ENCODE measurements at regions not wholly inside any gene's neighbourhood (a gene's known extent, or its start where the extent isn't known, plus 50 kb on each side); places are given as distances from the start of the nearest gene placed in this dataset.

GRCh38 chr6:16006681-16007080 is 122.2 kb upstream of the MYLIP start:
- Histone ChIP-seq H3K9me3 (ENCODE audit: control insufficient read depth, low read length) (no peaks in the 10 kb centered on the region), H3K9ac (no peak overlapping the region), H3K27me3 (ENCODE audit: control insufficient read depth, insufficient read depth, low read length) (no peaks in the 10 kb centered on the region), H3K79me2 (no peaks in the 10 kb centered on the region), H3K27ac (no peak overlapping the region), H3K4me3 (ENCODE audit: low read depth, low read length) (no peak overlapping the region), H2AFZ (no peak overlapping the region), H3K4me1 (no peaks in the 10 kb centered on the region), H3K4me2 (ENCODE audit: low read length) (no peak overlapping the region), H3K36me3 (ENCODE audit: control insufficient read depth, insufficient read depth, low read length) (no peaks in the 10 kb centered on the region)
- no peak for TF ChIP-seq CTCF (IDR thresholded peaks at IDR 0.05)

- Histone ChIP-seq H3K4me1 (no peaks in the 10 kb centered on the region), H3K27me3 (ENCODE audit: control insufficient read depth, insufficient read depth, low read length) (no peaks in the 10 kb centered on the region), H3K4me2 (ENCODE audit: low read length) (no peak overlapping the region), H3K79me2 (no peaks in the 10 kb centered on the region), H3K9me3 (ENCODE audit: control insufficient read depth, low read length) (no peaks in the 10 kb centered on the region), H2AFZ (no peak overlapping the region), H3K36me3 (ENCODE audit: control insufficient read depth, insufficient read depth, low read length) (no peaks in the 10 kb centered on the region), H3K4me3 (ENCODE audit: low read depth, low read length) (no peak overlapping the region), H3K27ac (no peak overlapping the region), H3K9ac (no peak overlapping the region)
- TF ChIP-seq CTCF (IDR thresholded peaks at IDR 0.05), result no peak
Measured at GRCh38 chr6:16004934-16005679, 123.8 kb upstream of the MYLIP start.

GRCh38 chr6:16003197-16003491 is 125.7 kb upstream of the MYLIP start:
- no peaks in the 10 kb centered on the region for H3K79me2 ChIP-seq
- H3K4me3 ChIP-seq (ENCODE audit: low read depth, low read length), result no peak overlapping the region
- H2AFZ ChIP-seq, result no peak overlapping the region
- H3K4me1 ChIP-seq, result no peaks in the 10 kb centered on the region
- H3K9me3 ChIP-seq (ENCODE audit: control insufficient read depth, low read length), result no peaks in the 10 kb centered on the region
- no peak overlapping the region for H3K27ac ChIP-seq
- no peak overlapping the region for H3K9ac ChIP-seq
- H3K27me3 ChIP-seq (ENCODE audit: control insufficient read depth, insufficient read depth, low read length), result no peaks in the 10 kb centered on the region
- H3K36me3 ChIP-seq (ENCODE audit: control insufficient read depth, insufficient read depth, low read length), result no peaks in the 10 kb centered on the region
- TF ChIP-seq CTCF (IDR thresholded peaks at IDR 0.05), result no peak
- no peak overlapping the region for H3K4me2 ChIP-seq (ENCODE audit: low read length)

GRCh38 chr6:16002332-16003196 is 126.3 kb upstream of the MYLIP start:
- H3K79me2 ChIP-seq, result no peaks in the 10 kb centered on the region
- no peaks in the 10 kb centered on the region for H3K36me3 ChIP-seq (ENCODE audit: control insufficient read depth, insufficient read depth, low read length)
- TF ChIP-seq CTCF (IDR thresholded peaks at IDR 0.05), result no peak
- no peak overlapping the region for H2AFZ ChIP-seq
- H3K27ac ChIP-seq, result no peak overlapping the region
- H3K27me3 ChIP-seq (ENCODE audit: control insufficient read depth, insufficient read depth, low read length), result no peaks in the 10 kb centered on the region
- H3K4me3 ChIP-seq (ENCODE audit: low read depth, low read length), result no peak overlapping the region
- H3K4me1 ChIP-seq, result no peaks in the 10 kb centered on the region
- H3K4me2 ChIP-seq (ENCODE audit: low read length), result no peak overlapping the region
- no peaks in the 10 kb centered on the region for H3K9me3 ChIP-seq (ENCODE audit: control insufficient read depth, low read length)
- H3K9ac ChIP-seq, result no peak overlapping the region

All from parathyroid adenoma (tissue), 2 donors.